Thyroid gland (tissue), 4 donors: ENCODE measurements at regions not wholly inside any gene's neighbourhood (a gene's known extent, or its start where the extent isn't known, plus 50 kb on each side); places are given as distances from the start of the nearest gene placed in this dataset.

Experiments
- DNase-seq, 2 donors: peaks; one replicate each; pipeline ENCODE4 v3.0.0-alpha.2; 2019
- H3K27ac ChIP-seq, 3 donors: fragments of 200-600 bp; sonication (generic); 1 replicate in 2 of 3; 2 replicates in 1 of 3; pipeline ENCODE4 v1.5.1; 2016 to 2019; ENCODE audit warnings: mild to moderate bottlenecking in 1 of 3, moderate library complexity in 1 of 3
- H3K27me3 ChIP-seq: fragments of 200-600 bp; sonication (generic); one replicate; pipeline ENCODE4 v1.5.1; 2019
- H3K36me3 ChIP-seq, 2 donors: fragments of 200-600 bp; sonication (generic); one replicate each; pipeline ENCODE4 v1.5.1; 2016 to 2019
- H3K4me1 ChIP-seq, 2 donors: fragments of 200-600 bp; sonication (generic); one replicate each; pipeline ENCODE4 v1.5.1; 2017 to 2019
- H3K4me3 ChIP-seq, 3 donors: fragments of 200-600 bp; sonication (generic); replicated peaks in 1 of 3; 1 replicate in 2 of 3; 2 replicates in 1 of 3; pipeline ENCODE4 v1.5.1; 2016; ENCODE audit warnings: mild to moderate bottlenecking in 1 of 3
- H3K9me3 ChIP-seq: fragments of 200-600 bp; sonication (generic); one replicate; pipeline ENCODE4 v1.5.1; 2017
- POLR2A ChIP-seq, 2 donors: fragments of 450-650 bp; IDR thresholded peaks; one replicate each; pipeline ENCODE4 v1.6.1; 2017; ENCODE audit warnings: antibody characterized with exemption in 2 of 2, mild to moderate bottlenecking in 2 of 2, moderate library complexity in 1 of 2
- WGBS, 2 donors: methylation state at CpG; one replicate each; pipeline ENCODE4 v1.1.5; 2017; 5-methylcytosine and 5-hydroxymethylcytosine counted together
- intact Hi-C: fragments of 100-400 bp; cut with DNase I; formaldehyde crosslinking; loops from one replicate; pipeline ENCODE4 v1.15.1; 2023
- TF ChIP-seq, protein P1 (sequence below), 6 experiments: fragments of 200-600 bp in 3 of 6; fragments of 450-650 bp in 3 of 6; sonication (generic) in 3 of 6; IDR thresholded peaks; one replicate each; pipeline ENCODE4 v1.5.1; 2016 to 2019; ENCODE audit warnings: antibody characterized with exemption in 6 of 6, mild to moderate bottlenecking in 2 of 6, inconsistent platforms in 1 of 6, moderate library complexity in 1 of 6

DNA sequence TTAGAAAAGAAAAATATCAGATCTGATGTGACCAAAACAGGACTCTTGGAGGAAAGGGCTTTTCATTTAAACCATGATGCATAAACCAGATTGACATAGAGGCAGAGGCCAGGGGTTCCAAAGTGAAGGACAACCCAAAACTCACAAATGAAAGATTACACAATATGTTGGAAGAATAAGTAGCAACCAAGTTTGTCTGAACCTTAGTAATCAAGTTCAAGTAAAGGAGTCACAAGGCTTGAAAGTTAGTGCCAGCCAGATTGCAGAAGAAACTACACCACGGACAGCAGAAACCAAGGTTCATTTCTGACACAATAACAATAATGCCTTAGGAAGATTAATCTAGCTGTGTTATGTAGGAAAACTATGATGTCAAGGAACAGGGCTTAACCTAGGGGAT is 124.6 kb downstream of the ZC3H11B start:
- H3K36me3 ChIP-seq, result no peaks in the 10 kb centered on the region
- TF ChIP-seq POLR2A (IDR thresholded peaks at IDR 0.05), result no peak
- intact Hi-C loops, result no loop called here
- no peaks in the 10 kb centered on the region for H3K4me1 ChIP-seq
- no peak overlapping the region for H3K4me3 ChIP-seq
- H3K27me3 ChIP-seq, result no peaks in the 10 kb centered on the region
- no peak overlapping the region for H3K27ac ChIP-seq
- WGBS, 2 donors, result 84 to 85% methylated on average over 1 of the region's 1 CpG
- no peaks in the 10 kb centered on the region for H3K9me3 ChIP-seq
- DNase-seq, result no peak

DNA sequence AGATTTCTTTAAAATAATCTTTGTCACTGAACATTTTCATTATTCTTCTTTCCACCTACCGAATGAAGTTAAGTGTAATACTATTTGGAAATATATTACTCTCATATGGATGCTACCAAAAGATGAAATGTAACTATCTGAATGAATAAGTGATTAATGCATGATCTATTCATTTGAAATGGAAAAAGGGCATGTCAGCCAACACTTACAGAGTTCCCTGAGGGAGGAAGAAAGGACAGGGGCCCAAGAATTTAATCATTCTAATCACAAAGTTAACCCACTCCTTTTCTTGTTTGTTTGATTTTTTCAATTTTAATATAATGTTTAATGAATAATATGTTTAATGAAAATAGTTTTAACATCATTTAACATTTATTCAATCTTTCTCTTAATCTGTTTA is 129.4 kb downstream of the ZC3H11B start:
- Histone ChIP-seq H3K4me1 (no peaks in the 10 kb centered on the region), H3K27ac (no peak overlapping the region), H3K9me3 (no peaks in the 10 kb centered on the region), H3K4me3 (no peak overlapping the region), H3K36me3 (no peaks in the 10 kb centered on the region), H3K27me3 (no peaks in the 10 kb centered on the region)
- DNase-seq, result no peak
- intact Hi-C loops, result no loop called here
- WGBS, 2 donors, result 87 to 95% methylated on average over 1 of the region's 1 CpG
- TF ChIP-seq, protein P1, sequence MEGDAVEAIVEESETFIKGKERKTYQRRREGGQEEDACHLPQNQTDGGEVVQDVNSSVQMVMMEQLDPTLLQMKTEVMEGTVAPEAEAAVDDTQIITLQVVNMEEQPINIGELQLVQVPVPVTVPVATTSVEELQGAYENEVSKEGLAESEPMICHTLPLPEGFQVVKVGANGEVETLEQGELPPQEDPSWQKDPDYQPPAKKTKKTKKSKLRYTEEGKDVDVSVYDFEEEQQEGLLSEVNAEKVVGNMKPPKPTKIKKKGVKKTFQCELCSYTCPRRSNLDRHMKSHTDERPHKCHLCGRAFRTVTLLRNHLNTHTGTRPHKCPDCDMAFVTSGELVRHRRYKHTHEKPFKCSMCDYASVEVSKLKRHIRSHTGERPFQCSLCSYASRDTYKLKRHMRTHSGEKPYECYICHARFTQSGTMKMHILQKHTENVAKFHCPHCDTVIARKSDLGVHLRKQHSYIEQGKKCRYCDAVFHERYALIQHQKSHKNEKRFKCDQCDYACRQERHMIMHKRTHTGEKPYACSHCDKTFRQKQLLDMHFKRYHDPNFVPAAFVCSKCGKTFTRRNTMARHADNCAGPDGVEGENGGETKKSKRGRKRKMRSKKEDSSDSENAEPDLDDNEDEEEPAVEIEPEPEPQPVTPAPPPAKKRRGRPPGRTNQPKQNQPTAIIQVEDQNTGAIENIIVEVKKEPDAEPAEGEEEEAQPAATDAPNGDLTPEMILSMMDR (IDR thresholded peaks at IDR 0.05), result no peak
- TF ChIP-seq POLR2A (IDR thresholded peaks at IDR 0.05), result no peak

DNA sequence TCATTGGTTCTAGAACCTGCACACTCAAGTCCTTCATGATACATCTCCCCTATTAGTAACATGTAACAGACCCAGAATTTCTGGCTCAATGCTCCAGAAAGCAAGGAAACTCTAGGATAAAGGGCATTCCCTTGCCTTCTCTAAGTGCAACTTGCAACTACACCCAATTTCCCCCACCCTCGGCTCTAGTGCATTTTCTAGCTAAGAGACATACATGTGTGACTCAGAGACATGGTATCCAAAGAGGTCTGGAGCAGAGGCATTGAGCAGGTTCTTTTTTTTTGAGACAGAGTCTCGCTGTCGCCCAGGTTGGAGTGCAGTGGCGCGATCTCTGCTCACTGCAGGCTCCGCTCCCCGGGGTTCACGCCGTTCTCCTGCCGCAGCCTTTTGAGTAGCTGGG is 132.9 kb downstream of the ZC3H11B start:
- Histone ChIP-seq H3K27me3 (no peaks in the 10 kb centered on the region), H3K27ac (no peak overlapping the region), H3K36me3 (no peaks in the 10 kb centered on the region), H3K4me3 (no peak overlapping the region), H3K4me1 (no peaks in the 10 kb centered on the region), H3K9me3 (no peaks in the 10 kb centered on the region)
- WGBS, 2 donors, result 96 to 98% methylated on average over 10 of the region's 10 CpGs
- intact Hi-C loops, result no loop called here
- TF ChIP-seq POLR2A (IDR thresholded peaks at IDR 0.05), result no peak
- TF ChIP-seq, protein P1 (IDR thresholded peaks at IDR 0.05), result no peak
- DNase-seq, result no peak

DNA sequence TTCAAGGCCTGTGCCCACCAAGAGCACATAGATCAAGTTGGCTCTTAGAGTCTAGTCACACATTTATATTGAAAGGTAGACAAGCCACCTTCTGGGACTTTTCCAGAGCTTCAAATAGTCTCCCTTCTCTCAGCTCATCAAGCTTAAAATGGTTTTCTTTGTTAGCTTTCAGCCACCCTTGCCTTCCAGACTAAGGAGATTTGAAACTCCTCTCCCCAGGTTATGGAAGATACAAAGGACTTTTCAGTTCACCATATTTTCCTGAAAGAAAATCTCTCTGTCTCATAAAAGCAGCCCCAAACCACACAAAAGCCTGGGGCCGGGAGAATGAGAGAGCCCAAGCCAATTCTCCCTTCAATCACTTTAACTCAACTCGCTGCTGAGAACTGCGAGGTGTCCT is 134.1 kb downstream of the ZC3H11B start:
- TF ChIP-seq, protein P1 (IDR thresholded peaks at IDR 0.05), result no peak
- TF ChIP-seq POLR2A (IDR thresholded peaks at IDR 0.05), result no peak
- 75 to 84% methylated on average over 3 of the region's 3 CpGs for WGBS, 2 donors
- no peaks in the 10 kb centered on the region for H3K36me3 ChIP-seq
- H3K9me3 ChIP-seq, result no peaks in the 10 kb centered on the region
- no peak overlapping the region for H3K4me3 ChIP-seq
- no peak overlapping the region for H3K27ac ChIP-seq
- no peaks in the 10 kb centered on the region for H3K4me1 ChIP-seq
- no peaks in the 10 kb centered on the region for H3K27me3 ChIP-seq
- intact Hi-C loops, result no loop called here
- DNase-seq, result no peak

DNA sequence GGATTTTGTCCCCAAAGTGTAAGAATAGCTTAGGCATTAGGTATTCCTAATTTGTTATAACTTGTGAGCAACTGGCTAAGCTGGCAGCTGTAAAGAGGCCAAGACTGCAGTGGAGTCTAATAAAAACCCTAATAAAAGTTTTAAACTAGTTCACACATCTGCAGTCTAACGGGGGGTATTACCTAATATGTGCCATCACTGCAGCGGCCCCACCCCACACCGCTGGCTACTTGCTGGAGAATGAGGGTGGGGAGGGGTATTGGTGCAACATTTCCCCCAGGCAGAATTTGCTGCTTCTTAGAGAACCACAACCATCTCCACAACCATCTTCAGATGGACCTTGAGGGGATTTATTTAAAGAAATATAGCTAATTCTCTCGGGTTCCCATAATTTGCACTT is 135.0 kb downstream of the ZC3H11B start:
- intact Hi-C loops, result no loop called here
- 85 to 92% methylated on average over 4 of the region's 4 CpGs for WGBS, 2 donors
- TF ChIP-seq, protein P1 (IDR thresholded peaks at IDR 0.05), result no peak
- no peak for TF ChIP-seq POLR2A (IDR thresholded peaks at IDR 0.05)

DNA sequence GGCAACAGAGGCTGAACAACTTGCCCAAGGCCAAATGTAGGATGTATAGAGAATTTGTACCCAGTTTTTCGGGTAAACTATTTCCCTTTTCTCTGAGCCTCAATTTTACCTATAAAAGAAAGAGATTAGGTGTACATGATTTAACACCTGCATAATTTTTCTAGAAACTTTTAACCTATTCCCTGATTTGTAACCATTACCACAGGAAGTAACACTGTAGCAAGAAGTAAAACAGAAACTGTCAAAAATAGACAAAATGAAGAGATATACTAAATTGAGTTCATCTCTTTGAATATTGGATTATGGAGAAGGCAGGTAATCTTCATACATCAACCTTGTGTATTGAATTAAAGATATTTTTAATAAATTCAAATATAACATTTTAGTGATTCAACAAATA is 136.2 kb downstream of the ZC3H11B start:
- 98 to 100% methylated on average over 1 of the region's 1 CpG for WGBS, 2 donors
- Histone ChIP-seq H3K27me3 (no peaks in the 10 kb centered on the region), H3K4me1 (no peaks in the 10 kb centered on the region), H3K9me3 (no peaks in the 10 kb centered on the region), H3K36me3 (no peaks in the 10 kb centered on the region), H3K27ac (no peak overlapping the region), H3K4me3 (no peak overlapping the region)
- intact Hi-C loops, result no loop called here
- DNase-seq, result no peak
- TF ChIP-seq, protein P1 (IDR thresholded peaks at IDR 0.05), result no peak
- no peak for TF ChIP-seq POLR2A (IDR thresholded peaks at IDR 0.05)

More for the DNA sequence above, 135.0 kb downstream of the ZC3H11B start:
- Histone ChIP-seq H3K4me3 (no peak overlapping the region), H3K36me3 (no peaks in the 10 kb centered on the region), H3K27ac (no peak overlapping the region), H3K4me1 (no peaks in the 10 kb centered on the region), H3K9me3 (no peaks in the 10 kb centered on the region), H3K27me3 (no peaks in the 10 kb centered on the region)
- DNase-seq, result no peak
